Right kidney (tissue), 1 donor: ENCODE measurements at regions not wholly inside any gene's neighbourhood (a gene's known extent, or its start where the extent isn't known, plus 50 kb on each side); places are given as distances from the start of the nearest gene placed in this dataset.

ENCODE experiments used
- DNase-seq: peaks from one replicate; pipeline ENCODE4 v3.0.0-alpha.2; 2016

DNA sequence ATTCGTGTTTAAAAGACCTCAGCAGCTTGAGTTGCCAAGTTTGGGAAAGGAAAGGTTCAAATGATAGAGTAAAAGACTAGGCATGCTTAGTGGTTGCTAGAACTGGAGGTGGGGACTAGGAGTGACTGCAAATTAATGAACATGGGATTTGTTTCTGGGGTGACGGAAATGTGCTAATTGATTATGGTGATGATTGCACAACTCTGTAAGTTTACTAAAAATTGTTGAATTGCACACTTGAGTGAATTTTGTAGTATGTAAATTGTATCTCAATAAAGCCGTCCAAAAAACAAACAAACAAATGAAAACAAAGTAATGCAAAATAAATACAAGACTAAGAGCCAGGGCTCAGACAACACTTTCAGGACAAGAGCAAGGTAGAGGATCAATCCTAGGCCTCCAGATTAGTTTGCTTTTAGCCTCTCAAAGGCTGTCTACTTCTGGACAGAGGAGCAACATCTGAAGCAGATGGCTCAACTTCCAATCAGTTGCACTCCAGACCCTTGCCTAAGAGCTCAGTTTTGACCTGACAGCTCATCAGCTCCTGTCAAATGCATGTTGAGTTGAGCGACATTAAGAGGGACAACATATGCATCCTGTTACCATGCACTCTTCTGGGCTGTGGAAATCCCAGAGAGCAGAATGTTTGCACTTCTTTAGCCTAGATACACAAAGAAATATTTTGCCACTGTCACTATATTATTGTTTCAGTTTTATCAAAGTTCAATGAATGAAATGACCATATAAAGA, 111.2 kb upstream of the ASIC2 start:
- DNase-seq = no peak

GRCh38 chr17:33416131-33416530, 123.0 kb upstream of the ASIC2 start:
- DNase-seq = no peak

DNA sequence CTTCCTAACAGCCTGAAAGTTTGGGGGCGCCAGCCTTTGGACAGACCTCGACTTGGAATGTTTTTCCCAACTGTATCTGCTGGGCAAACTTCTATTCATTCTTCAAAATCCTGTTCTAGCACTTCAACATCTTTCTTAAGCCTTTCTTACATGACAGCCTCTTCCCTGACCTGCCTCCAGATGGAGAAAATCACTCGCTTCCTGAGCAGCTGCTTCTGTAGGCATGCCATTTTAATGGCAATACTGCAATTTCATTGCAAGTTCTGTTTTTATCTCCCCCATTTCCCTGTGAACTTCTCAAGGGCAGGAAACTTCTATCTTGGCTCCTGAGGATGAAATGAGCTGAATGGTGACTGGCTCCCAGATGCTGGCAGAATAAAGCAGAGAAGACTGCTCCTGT, 128.8 kb upstream of the ASIC2 start:
- DNase-seq = no peak

DNA sequence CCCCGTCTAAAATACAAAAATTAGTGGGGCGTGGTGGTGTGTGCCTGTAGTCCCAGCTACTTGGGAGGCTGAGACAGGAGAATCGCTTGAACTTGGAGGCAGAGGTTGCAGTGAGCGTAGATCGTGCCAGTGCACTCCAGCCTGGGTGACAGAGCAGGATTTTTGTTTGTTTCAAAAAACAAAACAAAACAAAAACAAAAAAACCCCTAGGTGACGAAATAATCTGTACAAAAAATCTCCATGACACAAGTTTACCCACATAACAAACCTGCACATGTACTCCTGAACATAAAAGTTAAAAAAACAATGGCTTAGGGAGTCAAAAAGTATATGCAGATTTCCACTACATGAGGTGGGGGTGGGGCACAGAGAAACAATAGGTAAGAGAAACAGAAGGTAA, 140.5 kb upstream of the ASIC2 start:
- DNase-seq = no peak

GRCh38 chr17:33434841-33435240, 141.7 kb upstream of the ASIC2 start:
- no peak for DNase-seq

GRCh38 chr17:33435721-33436301, 142.7 kb upstream of the ASIC2 start:
- no peak for DNase-seq

DNA sequence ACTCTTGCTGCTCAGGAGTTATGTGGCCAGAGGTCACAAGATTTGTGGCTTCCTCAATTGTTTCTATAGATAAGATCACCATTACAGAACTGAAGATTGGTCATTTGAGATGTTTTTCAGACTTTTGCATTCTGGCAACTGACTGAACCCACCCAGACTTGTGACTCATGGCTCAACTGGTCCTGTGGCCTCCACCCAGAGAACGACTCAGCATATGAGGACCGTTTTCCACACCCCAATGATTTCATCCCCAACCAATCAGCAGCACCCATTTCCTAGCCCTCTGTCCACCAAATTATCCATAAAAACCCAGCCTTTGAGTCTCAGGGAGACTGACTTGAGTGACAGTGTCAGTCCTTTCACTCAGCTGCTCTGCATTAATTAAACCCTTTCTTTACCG, 143.2 kb upstream of the ASIC2 start:
- DNase-seq = no peak

- no peak for DNase-seq
These were observed 145.0 kb upstream of the ASIC2 start for GRCh38 chr17:33438139-33438538.

DNA sequence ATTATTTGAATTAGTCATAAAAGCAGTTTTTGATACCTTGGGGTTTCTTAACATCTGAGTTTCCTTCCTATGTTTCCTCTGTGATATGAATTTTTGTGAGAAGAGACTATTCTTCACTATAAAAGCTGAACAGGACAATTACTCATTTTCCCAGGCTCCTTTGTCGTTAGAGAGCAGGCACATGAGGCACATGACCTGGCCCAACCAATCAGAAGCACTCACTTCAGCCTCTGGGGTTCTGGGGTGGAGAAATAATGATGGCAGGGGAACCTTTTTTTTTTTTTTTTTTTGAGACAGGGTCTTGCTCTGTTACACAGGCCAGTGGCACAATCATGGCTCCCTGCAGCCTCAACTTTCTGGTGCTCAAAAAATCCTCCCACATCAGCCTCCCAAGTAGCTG, 145.5 kb upstream of the ASIC2 start:
- DNase-seq = no peak

- DNase-seq = no peak
These were observed 149.2 kb upstream of the ASIC2 start for GRCh38 chr17:33442320-33442719.

GRCh38 chr17:33444731-33445130, 151.6 kb upstream of the ASIC2 start:
- DNase-seq = no peak

GRCh38 chr17:33447090-33447489, 154.0 kb upstream of the ASIC2 start:
- DNase-seq = no peak

GRCh38 chr17:33451221-33451620, 158.1 kb upstream of the ASIC2 start:
- no peak for DNase-seq

DNA sequence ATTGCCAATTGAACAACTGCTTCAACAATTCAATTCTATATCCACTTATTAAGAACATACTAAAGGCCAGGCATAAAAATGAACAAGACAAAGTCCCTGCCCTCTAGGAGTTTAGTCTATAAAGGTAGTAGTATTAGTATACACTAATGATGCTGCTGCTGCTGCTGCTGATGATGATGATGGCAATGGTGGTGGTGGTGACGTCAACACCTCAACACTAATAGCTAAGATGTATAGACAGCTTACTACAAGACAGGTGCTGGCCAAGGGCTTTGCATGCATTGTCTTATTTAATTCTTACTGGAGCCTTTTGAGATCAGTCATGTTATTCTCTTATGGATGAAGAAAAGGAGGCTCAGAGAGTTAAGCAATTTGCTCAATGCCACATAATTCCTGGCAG, 164.4 kb upstream of the ASIC2 start:
- no peak for DNase-seq

DNA sequence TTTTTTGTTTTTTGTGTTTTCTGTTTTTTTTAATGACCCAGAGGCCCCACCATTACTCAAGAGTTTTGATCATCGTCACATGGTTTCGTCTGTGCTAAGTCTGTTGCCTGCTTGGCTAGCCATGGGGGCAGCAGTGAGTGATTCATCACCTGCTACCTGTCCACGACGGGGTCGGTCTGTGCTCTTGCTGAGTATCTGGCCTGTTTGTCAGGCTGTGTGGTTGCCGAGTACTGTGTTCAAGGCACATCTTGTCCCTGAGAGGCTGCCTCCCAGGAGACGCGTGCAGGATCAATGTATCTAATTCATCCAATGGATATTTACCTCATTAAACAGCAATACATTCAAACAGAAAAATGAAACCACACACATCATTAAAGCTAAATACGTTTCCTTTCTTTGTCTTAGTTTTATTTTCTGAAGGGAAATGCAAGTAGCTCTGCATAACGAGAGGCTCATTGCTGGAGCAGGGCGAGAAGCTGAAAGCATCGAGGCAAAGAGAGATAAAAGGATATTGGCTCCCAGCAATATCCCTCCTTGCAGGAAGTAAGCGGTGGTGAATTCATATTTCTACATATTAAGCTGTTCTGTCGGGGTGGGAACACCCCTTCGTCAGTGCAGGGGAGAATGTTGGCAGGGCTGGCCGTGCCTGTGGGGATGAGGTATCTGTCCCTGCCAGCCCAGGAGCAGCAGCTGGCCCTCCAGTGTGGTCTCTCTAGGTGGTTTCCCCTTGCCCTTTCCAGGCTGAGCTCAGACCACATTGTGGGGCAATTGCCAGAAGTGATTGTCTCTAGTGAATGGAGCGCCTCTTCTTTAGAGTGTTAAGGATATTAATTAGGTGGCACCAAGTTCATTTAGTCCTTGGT, 166.2 kb upstream of the ASIC2 start:
- no peak for DNase-seq

DNA sequence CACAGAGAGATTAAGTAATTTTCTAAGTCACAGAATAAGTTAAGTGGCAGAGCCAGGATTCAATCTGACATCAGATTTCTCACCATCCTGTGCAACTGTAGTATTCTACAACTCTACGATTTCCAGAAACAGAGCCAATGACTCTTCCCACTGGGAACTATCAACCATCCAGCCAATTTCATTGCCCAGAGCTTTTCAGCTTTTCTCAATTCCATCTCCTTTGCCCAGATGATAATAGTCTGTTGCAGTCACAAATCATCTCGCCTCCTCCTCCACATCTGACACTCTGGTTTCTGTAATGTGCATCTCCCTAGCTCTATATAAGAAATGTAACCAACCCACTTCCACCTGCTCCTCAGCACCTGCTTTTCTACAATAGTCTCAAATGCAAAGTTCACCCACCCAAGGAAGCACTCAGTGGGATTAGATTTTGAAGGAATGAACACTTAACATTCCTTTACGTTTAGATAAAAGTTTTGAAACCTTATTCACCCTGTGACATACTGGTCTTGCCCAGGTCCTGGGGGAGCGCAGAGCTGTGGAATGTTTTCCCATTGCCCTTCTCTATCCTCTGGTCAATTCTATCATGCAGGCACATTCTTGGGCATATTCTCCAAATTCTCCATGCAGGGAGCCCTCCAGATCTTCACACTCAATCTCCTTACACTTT, 167.8 kb upstream of the ASIC2 start:
- no peak for DNase-seq

DNA sequence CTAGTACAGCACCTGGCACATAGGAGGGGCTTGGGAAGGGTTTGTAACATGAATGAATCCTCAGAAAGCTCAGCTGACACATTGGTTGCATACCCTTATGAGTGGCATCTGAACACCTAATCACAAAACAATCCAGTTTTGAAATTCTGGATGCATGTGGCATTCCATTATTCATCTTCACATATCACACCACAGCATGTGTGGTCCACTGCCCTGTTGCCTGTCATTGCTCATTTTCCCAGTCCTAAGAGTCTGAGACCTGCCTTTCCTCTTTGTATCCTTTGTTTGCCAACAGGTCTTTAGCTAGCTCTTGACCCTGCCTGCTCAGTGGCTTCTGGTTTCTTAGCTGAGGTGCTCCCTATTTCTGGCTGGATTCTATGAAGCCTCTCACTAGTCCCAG, 170.8 kb upstream of the ASIC2 start:
- DNase-seq = no peak

GRCh38 chr17:33464669-33465280, 171.7 kb upstream of the ASIC2 start:
- DNase-seq = peak; percentile 19

GRCh38 chr17:33469421-33469820, 176.3 kb upstream of the ASIC2 start:
- no peak for DNase-seq

DNA sequence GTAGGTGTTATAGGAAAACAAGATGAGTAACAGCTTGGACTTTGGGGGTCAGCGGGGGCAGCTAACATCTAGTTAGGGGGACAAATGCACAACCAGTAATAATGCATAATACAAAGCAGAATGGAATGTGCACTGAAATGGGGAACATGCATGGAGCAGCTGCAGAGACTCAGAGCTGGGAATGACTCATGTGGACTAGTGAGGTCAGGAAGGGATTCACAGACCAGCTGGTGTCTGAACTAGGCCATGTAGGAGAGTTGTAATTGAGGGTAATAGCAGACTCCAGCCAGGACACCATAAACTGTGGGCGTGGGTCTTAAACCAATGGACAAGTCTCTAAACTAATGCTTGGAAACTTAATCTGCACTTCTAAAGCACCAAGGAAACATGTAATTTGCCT, 176.8 kb upstream of the ASIC2 start:
- DNase-seq = no peak

- DNase-seq = no peak
These were observed 180.0 kb upstream of the ASIC2 start for GRCh38 chr17:33473061-33473460.

GRCh38 chr17:33474789-33475188, 181.7 kb upstream of the ASIC2 start:
- no peak for DNase-seq

- DNase-seq = no peak
These were observed 182.5 kb upstream of the ASIC2 start for GRCh38 chr17:33475594-33475993.
